ENCODE measurements at regions not wholly inside any gene's neighbourhood (a gene's known extent, or its start where the extent isn't known, plus 50 kb on each side); places are given as distances from the start of the nearest gene placed in this dataset.
A peak's percentile ranks its signal among the peaks of the same experiment; 100 is the strongest.

DNA sequence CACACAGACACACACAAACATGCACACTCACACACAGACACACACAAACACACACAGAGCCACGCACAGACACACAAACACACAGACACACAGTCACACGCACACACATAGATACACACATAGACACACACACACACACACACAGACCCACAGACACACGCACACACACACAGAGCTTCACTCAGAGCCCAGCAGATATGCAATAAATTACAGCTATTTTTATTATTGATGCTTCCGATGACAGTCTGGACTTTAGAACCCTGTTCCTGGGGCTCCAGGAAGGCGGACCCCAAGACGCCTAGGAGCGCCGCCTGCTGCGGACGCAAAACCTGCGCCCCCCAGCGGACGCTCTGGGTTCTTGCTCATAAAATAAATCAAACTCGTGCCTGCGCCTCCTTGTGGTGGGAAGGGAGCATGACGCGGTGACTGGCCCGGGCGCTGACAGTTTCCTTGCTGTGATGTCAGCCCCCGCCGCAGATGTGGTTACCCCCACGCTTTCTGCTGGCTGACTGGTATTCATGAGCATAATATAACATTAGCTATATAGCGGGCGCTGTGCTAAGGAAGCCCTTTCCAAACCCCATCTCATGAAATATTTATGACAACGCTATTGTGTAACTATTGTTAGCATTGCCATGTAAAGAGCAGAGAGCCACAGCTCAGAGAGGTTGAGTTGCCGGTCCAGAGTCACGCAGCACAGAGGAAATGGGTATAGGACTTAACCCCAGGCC, 64.4 kb upstream of the TM9SF2 start:
- DNase-seq, result peak; percentile 6 to 88 (median 61)

DNA sequence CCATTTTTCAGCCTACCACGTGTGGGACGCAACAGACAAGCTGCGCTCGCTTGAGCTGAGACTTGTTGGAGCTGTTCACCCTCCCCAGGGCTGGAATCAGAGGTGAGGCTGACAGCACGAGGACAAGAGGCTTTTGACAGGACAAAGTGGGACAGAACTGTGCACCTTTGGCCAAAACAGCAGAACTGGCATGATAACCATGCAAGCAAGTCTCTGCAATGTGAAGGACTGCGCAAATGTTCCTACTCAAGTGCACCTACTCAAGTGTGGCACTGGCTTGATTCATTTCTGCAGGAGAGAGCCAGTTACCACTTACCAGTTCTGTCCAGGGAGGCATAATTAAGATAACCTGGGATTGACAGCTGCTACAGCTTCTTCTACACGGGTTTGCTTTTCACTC, 62.2 kb upstream of the TM9SF2 start:
- DNase-seq, result no peak

DNA sequence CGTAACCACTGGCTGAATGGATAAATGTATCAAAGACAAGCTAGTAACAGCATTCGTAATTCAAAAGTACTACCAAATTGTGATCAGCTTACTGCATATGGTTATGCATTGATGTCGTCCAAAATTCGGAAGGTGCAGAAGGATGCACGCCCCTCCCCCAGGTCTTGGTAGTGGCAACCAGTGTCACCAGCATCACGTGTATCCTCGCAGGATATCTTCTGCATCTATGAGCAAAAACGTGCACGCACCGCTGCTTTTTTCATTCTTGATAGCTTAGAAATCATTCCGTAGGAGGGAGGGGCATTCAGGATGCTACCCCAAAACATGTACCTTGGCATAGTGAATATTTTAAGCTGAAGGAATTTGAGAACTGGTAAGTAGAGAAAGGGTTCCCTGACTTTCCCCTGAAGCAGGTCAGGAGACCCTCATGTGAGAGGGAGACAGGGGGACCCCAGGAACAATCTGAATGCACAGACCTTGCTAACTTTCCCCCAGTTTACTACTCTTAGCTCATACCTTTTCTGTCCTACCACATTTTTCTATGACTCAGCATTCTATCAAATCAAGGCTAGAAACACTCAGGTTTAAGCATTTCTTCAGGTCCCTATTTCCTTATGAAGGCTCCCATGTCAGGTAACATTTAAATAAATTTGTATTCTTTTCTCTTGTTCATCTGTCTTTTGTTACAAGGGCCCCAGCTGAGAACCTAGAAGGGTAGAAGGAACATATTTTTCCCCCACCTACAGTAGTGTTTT, 61.2 kb upstream of the TM9SF2 start:
- DNase-seq, result no peak

DNA sequence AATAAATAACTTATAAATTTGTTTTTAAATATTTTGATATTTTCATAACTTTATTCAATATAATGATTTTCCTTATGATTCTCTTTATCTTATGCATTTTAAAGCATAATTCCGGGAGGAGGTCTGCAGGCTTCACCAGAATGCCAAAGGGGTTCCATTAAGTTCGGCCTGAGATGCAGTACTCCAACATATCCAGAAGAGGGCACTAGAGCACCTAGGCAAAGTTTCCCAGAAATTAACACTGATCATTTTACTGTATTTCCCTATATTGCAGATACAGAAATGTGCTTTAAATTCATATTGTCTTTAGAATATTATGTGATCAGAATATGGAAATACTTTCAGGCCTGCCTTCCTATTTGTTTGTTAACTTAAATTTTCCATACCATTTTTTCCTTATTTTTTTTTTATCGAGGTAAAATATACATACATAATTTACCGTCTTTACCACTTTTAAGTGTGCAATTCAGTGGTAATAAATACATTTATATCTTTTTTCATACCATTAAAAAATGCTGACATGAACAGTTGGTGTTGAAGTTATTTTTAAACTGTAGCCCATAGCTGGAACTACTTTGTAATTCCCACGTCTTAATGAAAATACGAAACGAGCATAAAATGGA, 58.9 kb upstream of the TM9SF2 start:
- DNase-seq, result peak in 8 of 56 donors; percentile 6 to 69 (median 36)

DNA sequence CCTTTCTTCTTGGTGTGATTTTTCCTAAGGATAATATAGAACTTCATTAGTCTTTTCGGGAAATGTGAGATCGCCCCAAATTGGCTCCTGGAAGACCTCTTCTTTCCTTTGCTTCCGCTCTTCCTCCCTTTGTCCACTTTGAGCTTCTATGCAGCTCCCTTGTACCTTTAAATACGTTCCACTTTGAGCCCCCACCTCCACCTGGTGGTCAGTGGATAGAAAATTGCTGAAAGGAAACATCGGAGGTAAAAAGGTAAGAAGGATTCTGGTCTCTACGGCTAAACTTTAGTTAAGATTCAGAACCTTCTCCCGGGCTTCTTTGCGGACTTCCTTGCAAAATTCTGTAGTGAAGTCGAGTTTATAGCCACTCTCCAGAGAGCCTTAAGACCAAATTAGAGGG, 55.0 kb upstream of the TM9SF2 start:
- no peak for DNase-seq

DNA sequence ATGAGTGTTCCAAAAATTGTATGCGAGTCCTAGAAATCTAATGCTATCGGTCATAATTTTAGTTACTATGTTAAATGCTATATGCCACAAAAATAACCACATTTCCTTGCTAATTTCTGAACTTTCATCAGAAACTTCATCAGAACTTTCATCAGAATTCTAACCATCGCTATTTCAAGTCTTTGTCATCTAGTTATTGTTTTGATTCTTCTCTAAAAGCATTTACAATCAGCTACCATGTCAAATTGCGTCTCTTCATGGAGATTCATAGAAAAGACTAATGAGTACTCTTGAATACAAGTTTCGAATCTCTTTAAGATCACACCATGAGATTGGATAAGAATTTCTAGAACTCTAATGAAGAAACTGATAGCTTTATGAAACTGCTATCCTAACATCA, 52.7 kb upstream of the TM9SF2 start:
- no peak for DNase-seq

DNA sequence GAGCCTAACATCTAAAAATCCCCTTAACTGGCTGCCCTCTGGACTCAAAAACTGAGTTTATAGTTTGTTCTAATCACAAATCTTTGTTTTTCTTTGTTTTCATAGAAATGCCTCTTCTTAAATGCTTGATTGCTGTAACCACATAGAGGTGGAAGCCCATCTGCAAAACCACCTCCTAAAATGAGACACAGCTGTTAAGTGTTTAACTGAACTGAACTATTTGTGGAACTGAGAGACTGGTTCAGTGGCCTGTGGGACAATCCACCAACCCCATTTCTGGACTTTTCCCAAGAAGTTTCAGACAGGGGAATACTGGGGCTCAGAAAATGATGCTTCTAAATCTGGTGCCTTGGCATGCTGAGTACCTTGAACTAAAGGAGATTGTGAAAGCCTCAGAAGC, 50.9 kb upstream of the TM9SF2 start:
- DNase-seq, result no peak
